Fibroblast of lung (primary cell): ENCODE measurements at regions not wholly inside any gene's neighbourhood (a gene's known extent, or its start where the extent isn't known, plus 50 kb on each side); places are given as distances from the start of the nearest gene placed in this dataset.
A peak's percentile ranks its signal among the peaks of the same experiment; 100 is the strongest.

ENCODE experiments used
- DNase-seq, 2 donors: peaks; one replicate each; pipeline versions ENCODE4 v3.0.0 to v3.0.0-alpha.2; 2010; ENCODE audit warnings: low read depth in 2 of 2
- H2AFZ ChIP-seq: 2 replicates; pipeline ENCODE4 v1.5.1; 2012; ENCODE audit warnings: low read length, control low read depth, inconsistent platforms
- H3K27ac ChIP-seq: 2 replicates; pipeline ENCODE4 v1.5.1; 2011; ENCODE audit warnings: low read length, control low read depth; ENCODE audit not compliant: insufficient read depth
- H3K27me3 ChIP-seq: 2 replicates; pipeline ENCODE4 v1.5.1; 2011; ENCODE audit warnings: mild to moderate bottlenecking, low read length; ENCODE audit not compliant: control insufficient read depth, insufficient read depth
- H3K36me3 ChIP-seq: 2 replicates; pipeline ENCODE4 v1.5.1; 2011; ENCODE audit warnings: low read length; ENCODE audit not compliant: control insufficient read depth, insufficient read depth
- H3K4me1 ChIP-seq: 2 replicates; pipeline ENCODE4 v1.5.1; 2011; ENCODE audit warnings: low read length; ENCODE audit not compliant: control insufficient read depth, insufficient read depth; ENCODE audit errors: extremely low read depth
- H3K4me2 ChIP-seq: 2 replicates; pipeline ENCODE4 v1.5.1; 2011; ENCODE audit warnings: low read length, control low read depth; ENCODE audit not compliant: insufficient read depth; ENCODE audit errors: extremely low read depth
- H3K4me3 ChIP-seq, 4 experiments: fragments of 200-600 bp in 1 of 4; sonication (generic) in 1 of 4; replicated peaks in 1 of 4; 2 replicates each; pipeline ENCODE4 v1.5.1; 2011 to 2016; ENCODE audit warnings: low read length in 4 of 4, low read depth in 3 of 4, mild to moderate bottlenecking in 3 of 4, control low read depth in 2 of 4, inconsistent platforms in 1 of 4, mixed read lengths in 1 of 4; ENCODE audit not compliant: insufficient read depth in 1 of 4; ENCODE audit errors: control extremely low read depth in 1 of 4
- H3K79me2 ChIP-seq: 2 replicates; pipeline ENCODE4 v1.5.1; 2012; ENCODE audit warnings: mild to moderate bottlenecking, low read length, inconsistent platforms; ENCODE audit not compliant: control insufficient read depth, insufficient read depth
- H3K9ac ChIP-seq: 2 replicates; pipeline ENCODE4 v1.5.1; 2011; ENCODE audit warnings: mild to moderate bottlenecking, low read length, control low read depth; ENCODE audit not compliant: insufficient read depth
- H3K9me3 ChIP-seq: 2 replicates; pipeline ENCODE4 v1.5.1; 2012; ENCODE audit warnings: low read depth, low read length; ENCODE audit not compliant: control insufficient read depth, insufficient read depth
- H4K20me1 ChIP-seq: 2 replicates; pipeline ENCODE4 v1.5.1; 2011; ENCODE audit warnings: low read length; ENCODE audit not compliant: control insufficient read depth, insufficient read depth; ENCODE audit errors: extremely low read depth
- EZH2 ChIP-seq: IDR thresholded peaks from 2 replicates; pipeline ENCODE4 v1.5.1; 2012; ENCODE audit warnings: low read length, control low read depth, mild to moderate bottlenecking; ENCODE audit errors: missing control alignments
- TF ChIP-seq, protein P1 (sequence below), 2 donors: IDR thresholded peaks in 1 of 2; conservative IDR thresholded peaks in 1 of 2; 1 replicate in 1 of 2; 2 replicates in 1 of 2; pipeline ENCODE4 v1.5.1; 2011 to 2012; ENCODE audit warnings: low read length in 2 of 2, control low read depth in 1 of 2, inconsistent platforms in 1 of 2, low read depth in 1 of 2, mild to moderate bottlenecking in 1 of 2

DNA sequence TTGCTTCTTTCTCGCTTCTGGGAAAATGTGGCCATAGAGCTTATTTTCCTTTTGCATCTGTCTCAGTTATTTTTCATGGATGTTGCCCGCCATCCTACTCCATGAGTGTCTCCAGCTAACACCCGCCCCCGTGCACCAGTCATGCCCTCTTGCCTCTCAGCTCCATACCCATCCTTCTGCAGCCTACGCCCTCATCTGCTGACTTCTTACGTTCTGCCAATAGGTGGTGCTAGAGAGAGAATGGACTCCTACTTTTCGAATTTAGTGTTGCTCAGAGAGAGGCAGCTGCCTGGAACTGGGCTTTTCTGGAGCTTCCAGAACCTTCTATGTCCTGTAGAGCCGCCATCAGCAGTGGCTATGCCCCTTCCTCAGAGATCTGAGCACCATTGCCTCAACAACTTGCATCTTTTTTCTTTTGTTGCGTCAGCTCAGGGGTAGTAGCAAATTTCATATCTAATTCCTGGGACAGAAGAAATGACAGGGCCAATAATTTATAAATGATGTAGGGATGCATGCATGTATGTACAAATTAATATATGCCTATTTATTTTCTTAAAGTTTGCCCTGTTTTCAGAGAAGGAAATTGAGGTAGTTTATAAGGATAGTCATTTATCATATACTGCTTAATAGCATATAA is 119.7 kb upstream of the MYOCD start:
- Histone ChIP-seq H3K4me3 (no peak overlapping the region), H3K9me3 (no peaks in the 10 kb centered on the region), H3K9ac (no peak overlapping the region), H3K4me2 (no peak overlapping the region), H3K27me3 (no peaks in the 10 kb centered on the region), H3K36me3 (no peaks in the 10 kb centered on the region), H4K20me1 (no peaks in the 10 kb centered on the region), H2AFZ (no peak overlapping the region), H3K4me1 (peaks cover 3% of the 10 kb centered on the region), H3K27ac (no peak overlapping the region), H3K79me2 (no peaks in the 10 kb centered on the region)
- no peak for TF ChIP-seq EZH2
- TF ChIP-seq, protein P1, sequence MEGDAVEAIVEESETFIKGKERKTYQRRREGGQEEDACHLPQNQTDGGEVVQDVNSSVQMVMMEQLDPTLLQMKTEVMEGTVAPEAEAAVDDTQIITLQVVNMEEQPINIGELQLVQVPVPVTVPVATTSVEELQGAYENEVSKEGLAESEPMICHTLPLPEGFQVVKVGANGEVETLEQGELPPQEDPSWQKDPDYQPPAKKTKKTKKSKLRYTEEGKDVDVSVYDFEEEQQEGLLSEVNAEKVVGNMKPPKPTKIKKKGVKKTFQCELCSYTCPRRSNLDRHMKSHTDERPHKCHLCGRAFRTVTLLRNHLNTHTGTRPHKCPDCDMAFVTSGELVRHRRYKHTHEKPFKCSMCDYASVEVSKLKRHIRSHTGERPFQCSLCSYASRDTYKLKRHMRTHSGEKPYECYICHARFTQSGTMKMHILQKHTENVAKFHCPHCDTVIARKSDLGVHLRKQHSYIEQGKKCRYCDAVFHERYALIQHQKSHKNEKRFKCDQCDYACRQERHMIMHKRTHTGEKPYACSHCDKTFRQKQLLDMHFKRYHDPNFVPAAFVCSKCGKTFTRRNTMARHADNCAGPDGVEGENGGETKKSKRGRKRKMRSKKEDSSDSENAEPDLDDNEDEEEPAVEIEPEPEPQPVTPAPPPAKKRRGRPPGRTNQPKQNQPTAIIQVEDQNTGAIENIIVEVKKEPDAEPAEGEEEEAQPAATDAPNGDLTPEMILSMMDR (conservative IDR thresholded peaks at IDR 0.05 in 1 of 2, IDR thresholded peaks at IDR 0.05 in 1 of 2; ENCODE audit: low read depth in 1 of 2, low read length in 2 of 2): peak; percentile 87 to 90
- peak; percentile 38 to 66 for DNase-seq

DNA sequence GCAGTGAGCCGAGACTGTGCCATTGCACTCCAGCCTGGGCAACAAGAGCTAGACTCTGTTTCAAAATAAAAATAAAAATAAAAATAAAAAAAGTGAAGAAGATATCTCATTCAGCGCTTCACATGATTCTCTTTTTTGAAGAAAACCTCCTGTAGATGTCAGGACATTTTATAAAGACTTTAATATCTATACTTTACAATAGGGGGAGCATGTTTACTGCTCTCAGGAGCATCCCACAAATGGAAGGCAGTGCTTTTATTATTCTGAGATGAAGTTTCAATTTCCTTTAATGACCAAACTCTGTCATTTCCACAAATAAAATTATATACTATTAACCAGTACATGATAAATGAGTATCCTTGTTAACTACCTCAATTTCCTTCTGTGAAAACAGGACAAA is 118.7 kb upstream of the MYOCD start:
- no peaks in the 10 kb centered on the region for H4K20me1 ChIP-seq
- TF ChIP-seq, protein P1 (conservative IDR thresholded peaks at IDR 0.05 in 1 of 2, IDR thresholded peaks at IDR 0.05 in 1 of 2; ENCODE audit: low read depth in 1 of 2, low read length in 2 of 2): peak in 1 of 2 donors; percentile 7
- TF ChIP-seq EZH2: no peak
- H3K27me3 ChIP-seq: no peaks in the 10 kb centered on the region
- H3K4me3 ChIP-seq: no peak overlapping the region
- H3K4me2 ChIP-seq: no peak overlapping the region
- H2AFZ ChIP-seq: no peak overlapping the region
- H3K27ac ChIP-seq: no peak overlapping the region
- no peaks in the 10 kb centered on the region for H3K36me3 ChIP-seq
- H3K4me1 ChIP-seq: peaks cover 3% of the 10 kb centered on the region
- no peak overlapping the region for H3K9ac ChIP-seq
- H3K79me2 ChIP-seq: no peaks in the 10 kb centered on the region
- no peaks in the 10 kb centered on the region for H3K9me3 ChIP-seq
- DNase-seq: no peak

DNA sequence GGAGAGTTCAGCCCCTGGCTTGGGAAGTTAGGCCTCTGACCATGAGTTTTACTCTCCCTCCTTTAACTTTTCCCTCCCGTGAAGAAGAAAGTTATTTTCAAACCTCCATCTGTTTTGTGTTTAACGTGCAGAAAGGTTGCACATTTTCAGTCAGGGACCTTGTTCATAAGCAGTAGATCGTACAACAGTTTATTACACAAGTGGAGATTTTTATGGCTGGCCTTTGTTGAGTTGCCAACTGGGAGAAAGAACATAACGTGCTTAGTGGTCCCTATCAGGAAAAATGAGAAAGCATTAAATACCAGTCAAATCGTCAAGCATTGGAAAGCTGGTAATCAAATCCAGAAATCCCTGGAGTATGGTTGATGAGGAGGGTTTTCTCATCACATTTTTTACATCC is 117.9 kb upstream of the MYOCD start:
- Histone ChIP-seq H3K4me2 (no peak overlapping the region), H3K36me3 (no peaks in the 10 kb centered on the region), H3K9me3 (no peaks in the 10 kb centered on the region), H3K4me3 (no peak overlapping the region), H4K20me1 (no peaks in the 10 kb centered on the region), H3K27me3 (no peaks in the 10 kb centered on the region), H3K9ac (no peak overlapping the region), H3K4me1 (peaks cover 3% of the 10 kb centered on the region), H2AFZ (no peak overlapping the region), H3K79me2 (no peaks in the 10 kb centered on the region), H3K27ac (no peak overlapping the region)
- TF ChIP-seq, protein P1 (conservative IDR thresholded peaks at IDR 0.05 in 1 of 2, IDR thresholded peaks at IDR 0.05 in 1 of 2; ENCODE audit: low read depth in 1 of 2, low read length in 2 of 2): no peak
- TF ChIP-seq EZH2: no peak
- no peak for DNase-seq
